Activated naive CD4-positive, alpha-beta T cell treated with anti-CD3 and anti-CD28 coated beads, Interleukin-2, amount 10 ng/mL, durations not matched to agents 7 days and 5 days (primary cell): ENCODE measurements at regions not wholly inside any gene's neighbourhood (a gene's known extent, or its start where the extent isn't known, plus 50 kb on each side); places are given as distances from the start of the nearest gene placed in this dataset.

Experiments
- CTCF ChIA-PET: fragments of 350-600 bp; sonication (Branson Sonifier 250); formaldehyde crosslinking; loops from one replicate; lab custom pipeline; 2021; ENCODE audit warnings: antibody characterized with exemption; lab: Charles Lee
- DNase-seq: peaks from one replicate; pipeline ENCODE4 v3.0.0-alpha.2; 2020
- H3K27ac Mint-ChIP-seq: one replicate; pipeline ENCODE4 v1.8.0; 2021; ENCODE audit warnings: mild to moderate bottlenecking, moderate library complexity, mixed read lengths
- H3K27me3 Mint-ChIP-seq: one replicate; pipeline ENCODE4 v1.8.0; 2021; ENCODE audit warnings: mild to moderate bottlenecking, mixed read lengths
- H3K36me3 Mint-ChIP-seq: one replicate; pipeline ENCODE4 v1.8.0; 2021; ENCODE audit warnings: mixed read lengths
- H3K4me1 Mint-ChIP-seq: one replicate; pipeline ENCODE4 v1.8.0; 2021; ENCODE audit warnings: mixed read lengths
- H3K4me3 Mint-ChIP-seq: one replicate; pipeline ENCODE4 v1.8.0; 2021; ENCODE audit warnings: mild to moderate bottlenecking, moderate library complexity, mixed read lengths
- H3K9me3 Mint-ChIP-seq: one replicate; pipeline ENCODE4 v1.8.0; 2021; ENCODE audit warnings: mixed read lengths

- CTCF ChIA-PET, result no interaction called here
- no peaks in the 10 kb centered on the region for H3K9me3 Mint-ChIP-seq
These were observed 61.3 kb upstream of the HDAC4 start for GRCh38 chr2:239462191-239462515.

GRCh38 chr2:239461291-239462190 is 60.7 kb upstream of the HDAC4 start:
- Mint-ChIP-seq H3K36me3 (no peaks in the 10 kb centered on the region), H3K4me3 (no peak overlapping the region), H3K9me3 (no peaks in the 10 kb centered on the region), H3K4me1 (no peaks in the 10 kb centered on the region), H3K27ac (peak overlapping the region; percentile 33), H3K27me3 (peaks cover 17% of the 10 kb centered on the region)
- no peak for DNase-seq
- CTCF ChIA-PET, result no interaction called here

More at GRCh38 chr2:239462191-239462515, 61.3 kb upstream of the HDAC4 start:
- H3K27me3 Mint-ChIP-seq, result peaks cover 12% of the 10 kb centered on the region
- no peaks in the 10 kb centered on the region for H3K36me3 Mint-ChIP-seq
- H3K27ac Mint-ChIP-seq, result no peak overlapping the region
- no peaks in the 10 kb centered on the region for H3K4me1 Mint-ChIP-seq
- H3K4me3 Mint-ChIP-seq, result no peak overlapping the region
- DNase-seq, result no peak

- no peak for DNase-seq
- Mint-ChIP-seq H3K4me1 (no peaks in the 10 kb centered on the region), H3K36me3 (no peaks in the 10 kb centered on the region), H3K4me3 (no peak overlapping the region), H3K27me3 (peaks cover 24% of the 10 kb centered on the region), H3K27ac (no peak overlapping the region), H3K9me3 (no peaks in the 10 kb centered on the region)
- CTCF ChIA-PET, result no interaction called here
These were observed 60.0 kb upstream of the HDAC4 start for GRCh38 chr2:239460780-239461179.

GRCh38 chr2:239459606-239460005 is 58.8 kb upstream of the HDAC4 start:
- H3K4me3 Mint-ChIP-seq, result no peak overlapping the region
- CTCF ChIA-PET, result no interaction called here
- H3K27ac Mint-ChIP-seq, result no peak overlapping the region
- no peaks in the 10 kb centered on the region for H3K9me3 Mint-ChIP-seq
- H3K4me1 Mint-ChIP-seq, result no peaks in the 10 kb centered on the region
- DNase-seq, result no peak
- peaks cover 30% of the 10 kb centered on the region for H3K27me3 Mint-ChIP-seq
- H3K36me3 Mint-ChIP-seq, result no peaks in the 10 kb centered on the region

GRCh38 chr2:239459056-239459455 is 58.2 kb upstream of the HDAC4 start:
- no peak for DNase-seq
- Mint-ChIP-seq H3K36me3 (no peaks in the 10 kb centered on the region), H3K4me3 (no peak overlapping the region), H3K27ac (no peak overlapping the region), H3K27me3 (peaks cover 30% of the 10 kb centered on the region), H3K4me1 (no peaks in the 10 kb centered on the region), H3K9me3 (no peaks in the 10 kb centered on the region)
- CTCF ChIA-PET, result no interaction called here

GRCh38 chr2:239457586-239458445 is 57.0 kb upstream of the HDAC4 start:
- DNase-seq, result no peak

GRCh38 chr2:239456940-239457339 is 56.1 kb upstream of the HDAC4 start:
- CTCF ChIA-PET, result no interaction called here
- no peak for DNase-seq
- Mint-ChIP-seq H3K27me3 (peaks cover 30% of the 10 kb centered on the region), H3K4me1 (no peaks in the 10 kb centered on the region), H3K36me3 (peaks cover under 1% of the 10 kb centered on the region), H3K4me3 (no peak overlapping the region), H3K27ac (no peak overlapping the region), H3K9me3 (no peaks in the 10 kb centered on the region)

More at GRCh38 chr2:239457586-239458445, 57.0 kb upstream of the HDAC4 start:
- H3K27me3 Mint-ChIP-seq, result peaks cover 30% of the 10 kb centered on the region
- CTCF ChIA-PET, result no interaction called here
- H3K36me3 Mint-ChIP-seq, result no peaks in the 10 kb centered on the region
- H3K4me1 Mint-ChIP-seq, result no peaks in the 10 kb centered on the region
- no peaks in the 10 kb centered on the region for H3K9me3 Mint-ChIP-seq
- no peak overlapping the region for H3K4me3 Mint-ChIP-seq
- no peak overlapping the region for H3K27ac Mint-ChIP-seq

GRCh38 chr2:239455436-239456203 is 54.8 kb upstream of the HDAC4 start:
- Mint-ChIP-seq H3K36me3 (peaks cover 1% of the 10 kb centered on the region), H3K4me3 (no peak overlapping the region), H3K27me3 (peaks cover 30% of the 10 kb centered on the region), H3K4me1 (no peaks in the 10 kb centered on the region), H3K27ac (no peak overlapping the region), H3K9me3 (no peaks in the 10 kb centered on the region)
- CTCF ChIA-PET, result no interaction called here
- no peak for DNase-seq

GRCh38 chr2:239454507-239454906 is 53.7 kb upstream of the HDAC4 start:
- no peak for DNase-seq
- no peaks in the 10 kb centered on the region for H3K4me1 Mint-ChIP-seq
- CTCF ChIA-PET, result no interaction called here

More at GRCh38 chr2:239454507-239454906, 53.7 kb upstream of the HDAC4 start:
- Mint-ChIP-seq H3K9me3 (no peaks in the 10 kb centered on the region), H3K4me3 (no peak overlapping the region), H3K27ac (no peak overlapping the region), H3K36me3 (peaks cover 1% of the 10 kb centered on the region), H3K27me3 (peaks cover 30% of the 10 kb centered on the region)
